HL-60 (cell line): ENCODE measurements at regions not wholly inside any gene's neighbourhood (a gene's known extent, or its start where the extent isn't known, plus 50 kb on each side); places are given as distances from the start of the nearest gene placed in this dataset.

Experiments
- DNase-seq, 2 experiments: peaks; one replicate each; pipeline ENCODE4 v3.0.0-alpha.2; 2010 to 2020; ENCODE audit warnings: low read depth in 1 of 2, low spot score in 1 of 2
- H3K27ac ChIP-seq: fragments of 250-450 bp; sonication (Bioruptor Pico); replicated peaks from 2 replicates; pipeline ENCODE4 v1.5.1; 2020; ENCODE audit warnings: mild to moderate bottlenecking, moderate library complexity
- H3K27me3 ChIP-seq: fragments of 250-450 bp; sonication (Bioruptor Pico); 2 replicates; pipeline ENCODE4 v1.5.1; 2021; ENCODE audit warnings: mild to moderate bottlenecking, moderate library complexity; ENCODE audit not compliant: insufficient read depth, poor library complexity, severe bottlenecking
- H3K4me3 ChIP-seq: replicated peaks from 2 replicates; pipeline ENCODE4 v1.5.1; 2011; ENCODE audit warnings: mild to moderate bottlenecking, control low read depth, low read length; ENCODE audit not compliant: insufficient read depth
- CTCF ChIP-seq: IDR thresholded peaks from one replicate; pipeline ENCODE4 v1.5.1; 2011; ENCODE audit warnings: low read length, control low read depth, inconsistent platforms; ENCODE audit not compliant: insufficient read depth
- GABPA ChIP-seq: IDR thresholded peaks from 2 replicates; pipeline ENCODE4 v1.6.1; 2012; ENCODE audit warnings: low read depth
- POLR2AphosphoS5 ChIP-seq: IDR thresholded peaks from 2 replicates; pipeline ENCODE4 v1.6.1; 2012; ENCODE audit warnings: low read depth
- REST ChIP-seq: IDR thresholded peaks from 2 replicates; pipeline ENCODE4 v1.6.1; 2012; ENCODE audit warnings: low read depth; ENCODE audit not compliant: insufficient replicate concordance
- SPI1 ChIP-seq: IDR thresholded peaks from 2 replicates; pipeline ENCODE4 v1.6.1; 2012; ENCODE audit warnings: low read depth, mild to moderate bottlenecking, borderline replicate concordance

GRCh38 chr2:12484536-12485115 lies 232.1 kb upstream of the TRIB2 start:
- no peak for DNase-seq
- TF ChIP-seq SPI1 (no peak), CTCF (no peak), REST (no peak), GABPA (no peak), POLR2AphosphoS5 (no peak)
- Histone ChIP-seq H3K27ac (no peak overlapping the region), H3K27me3 (no peaks in the 10 kb centered on the region), H3K4me3 (no peak overlapping the region)

GRCh38 chr2:12486205-12487118 lies 230.3 kb upstream of the TRIB2 start:
- Histone ChIP-seq H3K27me3 (no peaks in the 10 kb centered on the region), H3K4me3 (no peak overlapping the region), H3K27ac (no peak overlapping the region)
- TF ChIP-seq POLR2AphosphoS5: no peak
- TF ChIP-seq GABPA: no peak
- TF ChIP-seq CTCF: no peak
- TF ChIP-seq REST: no peak
- no peak for TF ChIP-seq SPI1
- DNase-seq: no peak

GRCh38 chr2:12487253-12488004 lies 229.3 kb upstream of the TRIB2 start:
- H3K27me3 ChIP-seq: no peaks in the 10 kb centered on the region
- DNase-seq: no peak
- no peak overlapping the region for H3K4me3 ChIP-seq
- TF ChIP-seq REST: no peak
- TF ChIP-seq SPI1: 0 out of 2 replicates have a peak, but pooled peaks have one; percentile 13
- H3K27ac ChIP-seq: no peak overlapping the region
